ENCODE measurements at regions not wholly inside any gene's neighbourhood (a gene's known extent, or its start where the extent isn't known, plus 50 kb on each side); places are given as distances from the start of the nearest gene placed in this dataset.

DNA sequence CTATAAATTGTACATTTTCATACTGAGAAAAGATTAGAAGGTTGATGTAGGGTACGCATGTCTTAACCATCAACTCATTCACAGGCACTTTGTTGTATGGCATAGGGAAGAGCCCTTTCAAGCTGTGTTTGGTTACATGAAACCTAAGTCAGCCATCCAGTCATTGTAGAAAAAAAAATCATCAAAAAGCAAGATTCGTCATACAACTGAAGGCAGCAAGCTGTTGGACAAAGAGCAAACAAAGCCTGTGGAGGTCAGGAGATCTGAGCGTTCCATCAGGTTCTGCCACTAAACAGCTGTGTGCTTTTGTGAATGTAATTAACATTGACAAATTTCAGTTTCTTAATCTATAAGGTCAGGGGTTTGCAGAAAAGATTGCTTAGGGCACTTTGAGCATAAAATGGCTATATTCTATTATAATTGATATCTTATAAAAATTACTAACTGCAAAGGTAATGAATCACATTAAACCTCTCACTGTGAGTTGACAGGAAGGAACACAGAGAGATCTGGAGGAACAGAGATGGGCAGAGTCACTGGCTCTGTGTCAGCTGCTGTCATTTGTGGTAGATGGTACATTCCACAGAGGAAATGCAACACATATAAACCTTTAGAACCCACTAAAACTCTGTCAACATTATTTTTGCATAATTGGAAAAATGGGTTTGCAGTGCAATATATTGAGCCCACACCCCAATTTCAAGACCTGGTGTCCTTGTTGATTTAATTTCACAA, 66.3 kb upstream of the MYOCD start (continued):
- TF ChIP-seq E2F8 (IDR thresholded peaks at IDR 0.05; ENCODE audit: low read depth, partially characterized antibody): no peak
- no peak for TF ChIP-seq ZSCAN29 (IDR thresholded peaks at IDR 0.05)
- no peak for TF ChIP-seq EGR1 (IDR thresholded peaks at IDR 0.05; ENCODE audit: borderline replicate concordance in 1 of 2, low read depth in 2 of 2, low read length in 2 of 2)
- TF ChIP-seq KDM1A (IDR thresholded peaks at IDR 0.05; ENCODE audit: borderline replicate concordance): no peak
- no peak for TF ChIP-seq HDAC6 (IDR thresholded peaks at IDR 0.05; ENCODE audit: unreplicated experiment)
- TF ChIP-seq TAF1 (IDR thresholded peaks at IDR 0.05; ENCODE audit: borderline replicate concordance, low read depth, low read length): no peak
- no peak for TF ChIP-seq ZBTB33 (IDR thresholded peaks at IDR 0.05)
- no peak for TF ChIP-seq SIN3A (IDR thresholded peaks at IDR 0.05; ENCODE audit: low read depth, low read length)
- no peak for TF ChIP-seq BCL3 (IDR thresholded peaks at IDR 0.05; ENCODE audit: borderline replicate concordance, insufficient read depth, low read depth, low read length, poor library complexity, severe bottlenecking)
- TF ChIP-seq PAX5 (IDR thresholded peaks at IDR 0.05; ENCODE audit: borderline replicate concordance, low read depth, low read length): no peak
- TF ChIP-seq CTCF (IDR thresholded peaks at IDR 0.05 in 2 of 3, conservative IDR thresholded peaks at IDR 0.05 in 1 of 3; ENCODE audit: control insufficient read depth in 2 of 3, extremely low read depth in 1 of 3, insufficient read depth in 1 of 3, low read depth in 3 of 3, low read length in 3 of 3): no peak
- no peak for TF ChIP-seq NFYA (IDR thresholded peaks at IDR 0.05; ENCODE audit: borderline replicate concordance, low read depth, low read length)

Measured in GM12878 (cell line).